KMS-11 (cell line): ENCODE measurements at regions not wholly inside any gene's neighbourhood (a gene's known extent, or its start where the extent isn't known, plus 50 kb on each side); places are given as distances from the start of the nearest gene placed in this dataset.
"Not testable (repeated sequence)": the region's sequence is repeated elsewhere in the genome, so short reads cannot be mapped to it uniquely, and the experiment has no call there.

Experiments used
- H2AFZ ChIP-seq: fragments of 200-600 bp; sonication (generic); 2 replicates; pipeline ENCODE4 v1.6.1; 2016; ENCODE audit warnings: antibody characterized with exemption, mixed run types, low read depth
- H3K27ac ChIP-seq: fragments of 200-600 bp; sonication (generic); 2 replicates; pipeline ENCODE4 v1.6.1; 2016; ENCODE audit warnings: mild to moderate bottlenecking, mixed run types
- H3K27me3 ChIP-seq: fragments of 200-600 bp; sonication (generic); 2 replicates; pipeline ENCODE4 v1.6.1; 2017; ENCODE audit warnings: mild to moderate bottlenecking, low read depth, mixed run types, moderate library complexity; ENCODE audit not compliant: insufficient read depth
- H3K36me3 ChIP-seq: fragments of 200-600 bp; sonication (generic); 2 replicates; pipeline ENCODE4 v1.6.1; 2017; ENCODE audit warnings: mild to moderate bottlenecking, mixed run types; ENCODE audit not compliant: insufficient read depth
- H3K4me1 ChIP-seq: fragments of 200-600 bp; sonication (generic); 2 replicates; pipeline ENCODE4 v1.6.1; 2016; ENCODE audit warnings: mild to moderate bottlenecking, low read depth, mixed run types; ENCODE audit not compliant: poor library complexity, severe bottlenecking
- H3K4me2 ChIP-seq: fragments of 200-600 bp; sonication (generic); 2 replicates; pipeline ENCODE4 v1.7.0; 2016; ENCODE audit warnings: mild to moderate bottlenecking, mixed run types
- H3K4me3 ChIP-seq: fragments of 200-600 bp; sonication (generic); IDR thresholded peaks from 2 replicates; pipeline ENCODE4 v1.6.1; 2017; ENCODE audit warnings: low read depth, low read length, mixed read lengths; ENCODE audit not compliant: insufficient read depth
- H3K79me2 ChIP-seq: fragments of 200-600 bp; sonication (generic); 2 replicates; pipeline ENCODE4 v1.6.1; 2016; ENCODE audit warnings: low read depth, mixed run types; ENCODE audit not compliant: insufficient read depth
- H3K9ac ChIP-seq: fragments of 200-600 bp; sonication (generic); 2 replicates; pipeline ENCODE4 v1.6.1; 2016; ENCODE audit warnings: mild to moderate bottlenecking, mixed run types
- H4K20me1 ChIP-seq: fragments of 200-600 bp; sonication (generic); 2 replicates; pipeline ENCODE4 v1.6.1; 2016; ENCODE audit warnings: mild to moderate bottlenecking, mixed run types; ENCODE audit not compliant: insufficient read depth
- CTCF ChIP-seq: fragments of 200-600 bp; sonication (generic); conservative IDR thresholded peaks from 2 replicates; pipeline ENCODE4 v1.6.1; 2017; ENCODE audit warnings: low read depth, mild to moderate bottlenecking, antibody characterized with exemption, low read length, moderate library complexity, mixed read lengths

- no peak for TF ChIP-seq CTCF
- Histone ChIP-seq H4K20me1 (no peaks in the 10 kb centered on the region), H3K27me3 (no peaks in the 10 kb centered on the region), H3K4me2 (no peak overlapping the region), H2AFZ (no peak overlapping the region), H3K27ac (no peak overlapping the region), H3K36me3 (no peaks in the 10 kb centered on the region), H3K9ac (no peak overlapping the region), H3K79me2 (no peaks in the 10 kb centered on the region), H3K4me1 (no peaks in the 10 kb centered on the region), H3K4me3 (no peak overlapping the region)
These were observed 287.1 kb downstream of the WDR11 start for GRCh38 chr10:121138112-121138860.

GRCh38 chr10:121138918-121139317, 287.8 kb downstream of the WDR11 start:
- Histone ChIP-seq H3K36me3 (no peaks in the 10 kb centered on the region), H3K27ac (no peak overlapping the region), H2AFZ (no peak overlapping the region), H3K27me3 (no peaks in the 10 kb centered on the region), H4K20me1 (no peaks in the 10 kb centered on the region), H3K79me2 (no peaks in the 10 kb centered on the region), H3K4me3 (no peak overlapping the region), H3K4me2 (no peak overlapping the region), H3K4me1 (no peaks in the 10 kb centered on the region), H3K9ac (no peak overlapping the region)
- no peak for TF ChIP-seq CTCF

- not testable (repeated sequence) for H4K20me1 ChIP-seq, H3K4me1 ChIP-seq, H3K27ac ChIP-seq, H3K4me2 ChIP-seq, H3K79me2 ChIP-seq, H3K27me3 ChIP-seq, H2AFZ ChIP-seq, H3K4me3 ChIP-seq, H3K9ac ChIP-seq, H3K36me3 ChIP-seq
These were observed 294.7 kb downstream of the WDR11 start for GRCh38 chr10:121145802-121146395.

GRCh38 chr10:121148921-121149320, 297.8 kb downstream of the WDR11 start:
- Histone ChIP-seq H3K4me1 (no peaks in the 10 kb centered on the region), H3K4me2 (no peak overlapping the region), H3K27me3 (no peaks in the 10 kb centered on the region), H4K20me1 (no peaks in the 10 kb centered on the region), H3K36me3 (no peaks in the 10 kb centered on the region), H3K9ac (no peak overlapping the region), H3K27ac (no peak overlapping the region), H2AFZ (no peak overlapping the region), H3K79me2 (no peaks in the 10 kb centered on the region), H3K4me3 (no peak overlapping the region)
- TF ChIP-seq CTCF, result no peak

- H3K4me2 ChIP-seq, result no peak overlapping the region
- no peak overlapping the region for H2AFZ ChIP-seq
- no peaks in the 10 kb centered on the region for H3K27me3 ChIP-seq
- no peak for TF ChIP-seq CTCF
- H3K27ac ChIP-seq, result no peak overlapping the region
- no peaks in the 10 kb centered on the region for H4K20me1 ChIP-seq
- no peaks in the 10 kb centered on the region for H3K4me1 ChIP-seq
- H3K9ac ChIP-seq, result no peak overlapping the region
- H3K36me3 ChIP-seq, result no peaks in the 10 kb centered on the region
- no peaks in the 10 kb centered on the region for H3K79me2 ChIP-seq
- no peak overlapping the region for H3K4me3 ChIP-seq
These were observed 300.9 kb downstream of the WDR11 start for GRCh38 chr10:121152033-121152432.
